22Rv1 (cell line): ENCODE measurements at regions not wholly inside any gene's neighbourhood (a gene's known extent, or its start where the extent isn't known, plus 50 kb on each side); places are given as distances from the start of the nearest gene placed in this dataset.

ENCODE experiments used
- H3K27ac ChIP-seq: fragments of 450-650 bp; 2 replicates; pipeline ENCODE4 v1.5.1; 2017
- CTCF ChIP-seq: fragments of 450-650 bp; IDR thresholded peaks from 2 replicates; pipeline ENCODE4 v1.5.1; 2017; ENCODE audit warnings: mild to moderate bottlenecking
- ZFX ChIP-seq: fragments of 450-650 bp; IDR thresholded peaks from 2 replicates; pipeline ENCODE4 v1.6.1; 2017; ENCODE audit warnings: antibody characterized with exemption, borderline replicate concordance

- H3K27ac ChIP-seq, result no peak overlapping the region
- TF ChIP-seq CTCF (peak; percentile 64), ZFX (no peak)
Observed at GRCh38 chr11:29019960-29020683, 911.9 kb downstream of the METTL15 start.

- H3K27ac ChIP-seq, result no peak overlapping the region
- TF ChIP-seq CTCF, result no peak
- TF ChIP-seq ZFX, result no peak
Observed at GRCh38 chr11:29018631-29019030, 910.4 kb downstream of the METTL15 start.

- H3K27ac ChIP-seq, result no peak overlapping the region
- TF ChIP-seq ZFX (no peak), CTCF (no peak)
Observed at GRCh38 chr11:29017941-29018340, 909.8 kb downstream of the METTL15 start.

GRCh38 chr11:29012507-29012906 lies 904.3 kb downstream of the METTL15 start:
- TF ChIP-seq ZFX (no peak), CTCF (no peak)
- H3K27ac ChIP-seq, result no peak overlapping the region

GRCh38 chr11:29009426-29009825 lies 901.2 kb downstream of the METTL15 start:
- no peak overlapping the region for H3K27ac ChIP-seq
- no peak for TF ChIP-seq ZFX
- TF ChIP-seq CTCF, result no peak

- no peak for TF ChIP-seq CTCF
- no peak for TF ChIP-seq ZFX
- no peak overlapping the region for H3K27ac ChIP-seq
Observed at GRCh38 chr11:29008481-29008880, 900.3 kb downstream of the METTL15 start.

GRCh38 chr11:29006668-29007067 lies 898.5 kb downstream of the METTL15 start:
- no peak for TF ChIP-seq ZFX
- no peak for TF ChIP-seq CTCF
- no peak overlapping the region for H3K27ac ChIP-seq
